T-cell (primary cell): ENCODE measurements at regions not wholly inside any gene's neighbourhood (a gene's known extent, or its start where the extent isn't known, plus 50 kb on each side); places are given as distances from the start of the nearest gene placed in this dataset.
"Not testable (repeated sequence)": the region's sequence is repeated elsewhere in the genome, so short reads cannot be mapped to it uniquely, and the experiment has no call there.

Experiments
- ATAC-seq, 4 experiments: fragments of 200-7000 bp in 3 of 4; fragments of 150-1000 bp in 1 of 4; cut with Tn5 transposase; replicated peaks in 1 of 4; 1 replicate in 3 of 4; 2 replicates in 1 of 4; pipeline ENCODE4 v1.10.0; 2021; ENCODE audit warnings: moderate library complexity in 3 of 4, mild to moderate bottlenecking in 2 of 4, moderate number of reproducible peaks in 1 of 4
- CTCF ChIA-PET, 2 donors: fragments of 300-600 bp; sonication (Branson Sonifier 250); formaldehyde crosslinking; loops; one replicate each; lab custom pipeline; 2022; ENCODE audit warnings: antibody characterized with exemption in 2 of 2; lab: Charles Lee
- POLR2A ChIA-PET, 2 donors: fragments of 300-600 bp; sonication (Branson Sonifier 250); formaldehyde crosslinking; loops; one replicate each; lab custom pipeline; 2022; ENCODE audit warnings: antibody characterized with exemption in 2 of 2; lab: Charles Lee
- DNase-seq, 35 experiments: peaks; one replicate each; pipeline versions ENCODE4 v3.0.0 to v3.0.0-alpha.2; 2013 to 2023
- H3K27ac ChIP-seq: one replicate; pipeline ENCODE4 v1.5.1; 2013; ENCODE audit warnings: low read length
- H3K27me3 ChIP-seq, 2 experiments: replicated peaks in 1 of 2; 1 replicate in 1 of 2; 2 replicates in 1 of 2; pipeline versions ENCODE4 v1.6.1 to v1.7.0; 2013; ENCODE audit warnings: low read length in 1 of 2, mixed read lengths in 1 of 2; ENCODE audit not compliant: control insufficient read depth in 2 of 2, insufficient read depth in 2 of 2; ENCODE audit errors: extremely low read depth in 1 of 2
- H3K36me3 ChIP-seq, 2 donors: 1 replicate in 1 of 2; 2 replicates in 1 of 2; pipeline versions ENCODE4 v1.6.1 to v1.7.0; 2013; ENCODE audit warnings: low read length in 1 of 2; ENCODE audit not compliant: control insufficient read depth in 2 of 2, insufficient read depth in 1 of 2; ENCODE audit errors: extremely low read depth in 1 of 2
- H3K4me1 ChIP-seq, 2 experiments: 1 replicate in 1 of 2; 2 replicates in 1 of 2; pipeline versions ENCODE4 v1.6.1 to v1.7.0; 2013; ENCODE audit warnings: low read length in 2 of 2, mixed read lengths in 1 of 2; ENCODE audit not compliant: insufficient read depth in 2 of 2, control insufficient read depth in 1 of 2; ENCODE audit errors: extremely low read depth in 1 of 2
- H3K4me3 ChIP-seq, 2 donors: 1 replicate in 1 of 2; 2 replicates in 1 of 2; pipeline versions ENCODE4 v1.5.1 to v1.7.0; 2013; ENCODE audit warnings: mild to moderate bottlenecking in 2 of 2, low read length in 1 of 2, moderate library complexity in 1 of 2; ENCODE audit not compliant: control insufficient read depth in 1 of 2; ENCODE audit errors: extremely low read depth in 1 of 2
- H3K9me3 ChIP-seq: 2 replicates; pipeline ENCODE4 v1.7.0; 2013
- H3K27ac Mint-ChIP-seq, 2 donors: one replicate each; pipeline ENCODE4 v1.8.0; 2020 to 2021; ENCODE audit warnings: mild to moderate bottlenecking in 2 of 2, mixed read lengths in 2 of 2
- H3K27me3 Mint-ChIP-seq, 2 donors: one replicate each; pipeline ENCODE4 v1.8.0; 2021 to 2022; ENCODE audit warnings: mixed read lengths in 2 of 2
- H3K36me3 Mint-ChIP-seq: one replicate; pipeline ENCODE4 v1.8.0; 2021; ENCODE audit warnings: mixed read lengths
- H3K4me1 Mint-ChIP-seq, 3 donors: one replicate each; pipeline ENCODE4 v1.8.0; 2020 to 2022; ENCODE audit warnings: mixed read lengths in 3 of 3, mild to moderate bottlenecking in 1 of 3
- H3K4me3 Mint-ChIP-seq, 3 donors: one replicate each; pipeline ENCODE4 v1.8.0; 2020 to 2022; ENCODE audit warnings: mild to moderate bottlenecking in 3 of 3, mixed read lengths in 3 of 3, moderate library complexity in 3 of 3
- H3K9me3 Mint-ChIP-seq, 3 donors: one replicate each; pipeline ENCODE4 v1.8.0; 2020 to 2022; ENCODE audit warnings: mixed read lengths in 3 of 3
- WGBS: methylation state at CpG from one replicate; pipeline ENCODE4 v1.1.5; 2013; ENCODE audit warnings: missing lambda C conversion rate; ENCODE audit not compliant: insufficient coverage; 5-methylcytosine and 5-hydroxymethylcytosine counted together

DNA sequence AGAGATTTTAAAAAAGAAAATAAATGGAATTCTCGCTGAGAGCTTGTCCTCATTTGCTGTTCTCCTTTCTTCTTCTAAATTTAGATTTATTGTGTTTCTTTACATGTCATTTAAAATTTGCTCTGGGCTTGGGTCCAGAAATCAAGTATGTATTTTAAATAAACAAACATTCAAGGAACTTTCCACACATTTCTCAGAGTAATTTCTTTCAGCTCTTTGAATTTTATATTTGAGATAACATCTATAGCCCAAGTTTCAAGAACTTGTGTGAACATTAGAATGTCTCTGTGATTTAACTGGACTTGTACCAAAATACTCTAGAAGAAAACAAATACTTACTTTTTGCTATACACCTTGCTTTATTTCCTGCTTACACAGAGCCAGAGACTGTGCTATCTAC, 192.3 kb downstream of the TMEM200A start:
- H3K27ac ChIP-seq: no peak overlapping the region

DNA sequence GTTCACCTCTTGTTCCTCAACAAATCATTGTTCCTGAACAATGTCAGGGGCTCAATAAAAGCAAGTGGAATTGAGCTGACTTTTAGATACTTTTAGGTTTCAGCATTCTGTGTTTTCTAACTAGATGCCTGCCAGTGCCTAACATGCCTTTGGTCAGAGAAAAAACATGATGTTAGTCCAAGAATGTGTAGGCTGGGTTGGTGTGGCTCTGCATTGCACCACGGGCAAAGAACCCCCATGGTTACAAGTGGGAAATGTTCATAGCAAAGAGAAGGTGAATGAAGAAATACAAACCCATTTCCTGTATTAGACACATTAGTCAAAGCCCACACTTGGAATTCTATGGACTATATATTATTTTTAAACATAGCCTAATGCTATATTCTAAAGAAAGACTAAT, 193.3 kb downstream of the TMEM200A start:
- Histone ChIP-seq H3K27me3 (no peaks in the 10 kb centered on the region), H3K27ac (no peak overlapping the region), H3K36me3 (no peaks in the 10 kb centered on the region), H3K4me3 (no peak overlapping the region), H3K9me3 (no peaks in the 10 kb centered on the region), H3K4me1 (no peaks in the 10 kb centered on the region)
- Mint-ChIP-seq H3K4me3 (no peak overlapping the region), H3K36me3 (no peaks in the 10 kb centered on the region), H3K27ac (no peak overlapping the region), H3K9me3 (peaks cover 0 to 6% (median 0%) of the 10 kb centered on the region in 3 donors), H3K4me1 (peaks cover 17 to 24% (median 20%) of the 10 kb centered on the region in 3 donors), H3K27me3 (no peaks in the 10 kb centered on the region)
- WGBS: no CpG with 5 or more reads among the region's 1 CpG
- CTCF ChIA-PET: no interaction called here
- ATAC-seq (no peak), DNase-seq (no peak)
- POLR2A ChIA-PET: no interaction called here

More for the DNA sequence above, 192.3 kb downstream of the TMEM200A start:
- H3K36me3 ChIP-seq: no peaks in the 10 kb centered on the region
- no peak overlapping the region for H3K4me3 ChIP-seq
- H3K27me3 Mint-ChIP-seq: no peaks in the 10 kb centered on the region
- no peaks in the 10 kb centered on the region for H3K27me3 ChIP-seq
- H3K27ac Mint-ChIP-seq: no peak overlapping the region
- no peaks in the 10 kb centered on the region for H3K36me3 Mint-ChIP-seq
- ChIA-PET POLR2A (no interaction called here), CTCF (no interaction called here)
- DNase-seq: no peak
- no peak for ATAC-seq
- no peaks in the 10 kb centered on the region for H3K9me3 ChIP-seq
- H3K4me3 Mint-ChIP-seq: no peak overlapping the region
- no peaks in the 10 kb centered on the region for H3K4me1 ChIP-seq
- peaks cover 0 to 6% (median 0%) of the 10 kb centered on the region in 3 donors for H3K9me3 Mint-ChIP-seq
- peaks cover 17 to 20% (median 17%) of the 10 kb centered on the region in 3 donors for H3K4me1 Mint-ChIP-seq
- WGBS: no CpG with 5 or more reads among the region's 1 CpG

DNA sequence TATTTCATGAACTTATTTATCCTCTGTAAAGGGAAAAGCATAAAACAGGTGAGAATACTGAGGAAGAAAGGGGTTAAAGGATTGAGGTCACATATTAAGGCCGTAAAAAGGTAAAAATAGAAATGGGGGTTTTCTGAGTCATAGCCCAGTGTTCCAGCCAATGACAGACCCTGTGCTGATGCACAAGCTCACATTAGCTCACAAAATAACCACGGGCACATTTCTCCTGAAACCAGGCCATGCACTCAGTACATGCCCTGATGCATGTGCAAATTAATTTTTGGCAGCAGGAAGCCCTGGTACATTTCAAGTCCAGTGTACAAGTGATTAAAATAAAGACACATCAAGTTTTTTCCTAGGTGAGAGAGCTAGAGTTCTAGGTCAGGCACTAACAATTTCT, 194.4 kb downstream of the TMEM200A start:
- H3K36me3 Mint-ChIP-seq: no peaks in the 10 kb centered on the region
- no peaks in the 10 kb centered on the region for H3K27me3 Mint-ChIP-seq
- H3K27ac Mint-ChIP-seq: no peak overlapping the region
- no peak for DNase-seq
- Histone ChIP-seq H3K27me3 (no peaks in the 10 kb centered on the region), H3K9me3 (no peaks in the 10 kb centered on the region), H3K27ac (no peak overlapping the region), H3K4me3 (no peak overlapping the region), H3K4me1 (no peaks in the 10 kb centered on the region), H3K36me3 (no peaks in the 10 kb centered on the region)
- H3K4me3 Mint-ChIP-seq: no peak overlapping the region
- WGBS: 60% methylated on average over 2 of the region's 2 CpGs
- peaks cover 17 to 24% (median 20%) of the 10 kb centered on the region in 3 donors for H3K4me1 Mint-ChIP-seq
- ATAC-seq: no peak
- CTCF ChIA-PET: no interaction called here
- peaks cover 0 to 6% (median 0%) of the 10 kb centered on the region in 3 donors for H3K9me3 Mint-ChIP-seq
- POLR2A ChIA-PET: no interaction called here

DNA sequence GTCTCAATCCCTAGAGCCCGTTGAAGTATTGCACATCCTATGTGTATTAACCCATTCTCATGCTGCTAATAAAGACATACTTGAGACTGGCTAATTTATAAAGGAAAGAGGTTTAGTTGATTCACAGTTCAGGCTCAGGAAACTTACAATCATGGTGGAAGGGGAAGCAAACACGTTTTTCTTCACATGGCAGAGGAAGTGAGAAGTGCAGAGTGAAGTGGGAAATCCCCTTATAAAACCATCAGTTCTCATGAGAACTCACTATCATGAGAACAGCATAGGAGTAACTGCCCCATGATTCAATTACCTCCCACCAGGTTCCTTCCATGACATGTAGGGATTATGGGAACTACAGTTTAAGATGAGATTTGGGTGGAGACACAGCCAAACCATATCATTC, 195.3 kb downstream of the TMEM200A start:
- H3K4me1 ChIP-seq, ATAC-seq, H3K27me3 ChIP-seq, H3K27ac ChIP-seq, H3K4me3 Mint-ChIP-seq, H3K36me3 ChIP-seq, H3K36me3 Mint-ChIP-seq, POLR2A ChIA-PET, H3K9me3 ChIP-seq, H3K9me3 Mint-ChIP-seq, CTCF ChIA-PET, H3K27ac Mint-ChIP-seq, H3K4me3 ChIP-seq, H3K27me3 Mint-ChIP-seq: not testable (repeated sequence)
- H3K4me1 Mint-ChIP-seq: peaks cover 17 to 24% (median 20%) of the 10 kb centered on the region in 3 donors
- no CpG with 5 or more reads among the region's 2 CpGs for WGBS
- DNase-seq: peak in 1 of 35 experiments; percentile 8

DNA sequence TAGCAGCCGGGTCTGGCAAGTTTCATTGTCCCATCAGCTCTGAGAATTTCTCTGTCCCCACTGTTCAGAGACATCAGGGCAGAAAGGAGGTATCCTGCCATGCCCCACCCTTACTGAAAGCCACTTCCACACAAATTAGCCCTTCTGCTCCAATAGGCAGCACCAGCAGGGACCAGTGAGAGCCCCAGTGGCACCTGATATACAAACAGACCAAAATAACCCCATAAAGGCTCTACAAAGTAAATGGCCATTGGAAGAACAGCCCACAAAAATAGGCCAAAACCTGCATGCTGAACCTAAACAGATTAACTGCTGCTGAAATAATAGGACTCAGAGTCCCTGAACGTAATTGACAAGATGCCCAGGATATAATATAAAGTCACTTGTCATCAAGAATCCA, 199.9 kb downstream of the TMEM200A start:
- WGBS: 100% methylated on average over 2 of the region's 2 CpGs
- peaks cover 0 to 7% (median 0%) of the 10 kb centered on the region in 3 donors for H3K9me3 Mint-ChIP-seq
- peaks cover 13 to 18% (median 16%) of the 10 kb centered on the region in 3 donors for H3K4me1 Mint-ChIP-seq
- peaks cover 4% of the 10 kb centered on the region for H3K36me3 Mint-ChIP-seq
- POLR2A ChIA-PET: no interaction called here
- H3K27me3 Mint-ChIP-seq: no peaks in the 10 kb centered on the region
- CTCF ChIA-PET: no interaction called here
- H3K27ac ChIP-seq: no peak overlapping the region
- no peaks in the 10 kb centered on the region for H3K4me1 ChIP-seq
- DNase-seq (no peak), ATAC-seq (no peak)
- no peak overlapping the region for H3K27ac Mint-ChIP-seq
- no peak overlapping the region for H3K4me3 Mint-ChIP-seq
- no peaks in the 10 kb centered on the region for H3K36me3 ChIP-seq
- no peaks in the 10 kb centered on the region for H3K9me3 ChIP-seq
- no peak overlapping the region for H3K4me3 ChIP-seq
- H3K27me3 ChIP-seq: no peaks in the 10 kb centered on the region

DNA sequence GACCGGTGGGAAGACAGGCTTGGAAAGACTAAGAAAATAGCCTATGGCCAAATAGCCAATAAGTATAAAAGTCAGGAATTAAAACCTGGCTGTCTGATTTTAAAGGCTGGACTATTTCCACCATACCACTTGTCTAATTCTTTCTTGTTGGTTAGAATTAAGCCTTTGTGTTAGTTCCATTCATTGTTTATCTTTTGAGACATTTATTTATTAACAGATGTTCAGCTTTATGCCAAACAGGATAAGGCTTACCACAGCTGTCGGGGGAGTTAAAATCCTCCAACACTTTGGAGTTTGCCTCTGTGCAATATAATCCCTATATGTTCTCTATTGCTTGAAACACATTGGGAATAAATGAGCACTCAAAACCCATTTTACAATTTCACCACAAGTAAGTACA, 208.3 kb downstream of the TMEM200A start:
- CTCF ChIA-PET: no interaction called here
- Mint-ChIP-seq H3K27ac (peak overlapping the region; percentile 16 to 52), H3K36me3 (no peaks in the 10 kb centered on the region), H3K4me3 (no peak overlapping the region), H3K9me3 (peaks cover 0 to 7% (median 0%) of the 10 kb centered on the region in 3 donors), H3K4me1 (peaks cover 55 to 63% (median 57%) of the 10 kb centered on the region in 3 donors), H3K27me3 (no peaks in the 10 kb centered on the region)
- WGBS: no CpG with 5 or more reads among the region's 2 CpGs
- Histone ChIP-seq H3K4me3 (no peak overlapping the region), H3K4me1 (peaks cover 18 to 43% of the 10 kb centered on the region in 2 experiments), H3K27me3 (no peaks in the 10 kb centered on the region), H3K9me3 (no peaks in the 10 kb centered on the region), H3K27ac (no peak overlapping the region), H3K36me3 (no peaks in the 10 kb centered on the region)
- DNase-seq (no peak), ATAC-seq (no peak)
- POLR2A ChIA-PET: no interaction called here
